HT1080 (cell line): ENCODE measurements at regions not wholly inside any gene's neighbourhood (a gene's known extent, or its start where the extent isn't known, plus 50 kb on each side); places are given as distances from the start of the nearest gene placed in this dataset.

Experiments
- DNase-seq: peaks from one replicate; pipeline ENCODE4 v3.0.0-alpha.2; 2015; ENCODE audit warnings: low read depth

DNA sequence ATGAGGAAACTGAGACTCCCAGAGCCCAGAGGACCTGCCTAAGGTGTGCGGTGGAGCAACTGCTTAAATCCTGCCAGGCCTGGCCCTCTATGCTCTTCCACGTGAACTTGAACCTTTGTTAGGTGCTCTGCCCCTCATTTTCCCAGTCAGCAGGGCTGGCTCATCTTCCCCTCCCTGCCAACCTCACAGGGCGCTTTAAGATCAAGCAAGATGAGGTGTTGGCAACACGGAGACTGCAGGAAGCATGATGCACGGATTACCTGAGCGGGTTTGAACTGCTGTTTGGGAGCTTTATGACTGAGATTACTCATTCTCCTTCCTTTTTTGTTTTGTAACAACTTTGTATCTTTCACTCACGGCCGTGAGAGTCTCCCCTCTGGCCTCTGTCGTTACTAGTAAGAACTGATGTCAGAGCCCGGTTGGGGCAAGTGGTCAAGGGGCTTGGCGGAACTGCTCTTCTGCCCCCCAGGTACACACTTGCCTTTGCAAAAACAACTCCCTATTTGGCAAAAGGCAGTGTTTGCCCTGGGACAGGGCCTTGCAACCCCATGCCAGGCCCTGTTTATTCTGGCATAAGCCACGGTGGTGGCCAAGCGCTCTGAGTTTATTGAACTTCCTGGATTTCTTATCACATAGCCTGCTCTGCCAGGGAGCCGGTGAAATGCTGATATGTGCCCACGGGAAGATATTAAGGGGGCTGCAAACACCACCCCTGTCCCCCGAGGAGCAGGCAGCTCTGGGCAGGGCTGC lies 127.8 kb downstream of the INHBB start:
- DNase-seq = no peak

DNA sequence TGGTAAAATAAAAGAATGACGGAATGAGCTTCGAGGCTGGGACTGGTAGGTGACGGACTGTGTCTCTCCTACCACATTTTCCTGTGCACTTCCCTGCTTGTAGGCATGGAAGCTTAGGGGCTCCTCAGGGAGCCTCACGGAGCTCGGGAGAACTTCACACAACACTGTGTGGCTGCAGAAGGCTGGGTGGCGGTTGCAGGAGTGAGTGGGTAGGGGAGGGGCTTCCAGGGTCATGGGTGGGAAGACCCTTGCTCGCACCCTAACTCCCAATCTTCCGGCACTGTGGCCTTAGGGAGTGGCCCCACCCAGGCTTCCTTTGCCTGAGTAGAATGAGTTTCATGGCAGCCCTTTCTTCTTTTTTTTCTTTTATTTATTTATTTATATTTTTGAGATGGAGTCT lies 128.6 kb downstream of the INHBB start:
- no peak for DNase-seq

DNA sequence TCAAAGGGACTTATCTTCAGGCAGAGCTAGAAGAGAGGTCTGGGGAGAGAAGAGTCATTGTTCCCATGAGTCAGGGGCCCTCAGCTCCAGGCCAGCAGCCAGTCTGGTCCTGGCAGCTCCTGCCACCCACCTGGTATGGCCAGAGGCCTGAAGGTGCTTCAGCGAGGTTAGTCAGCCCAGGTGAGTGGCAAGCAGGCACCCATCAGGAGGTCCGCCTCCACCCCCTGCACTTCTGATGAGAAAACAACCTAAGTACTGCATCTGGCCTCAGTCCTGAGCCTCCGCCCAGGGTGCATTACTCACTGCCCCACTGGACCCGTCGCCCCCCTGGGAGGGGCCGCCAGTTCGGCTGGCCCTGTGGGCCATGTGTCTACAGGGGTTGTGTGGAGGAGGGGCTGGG lies 130.2 kb downstream of the INHBB start:
- no peak for DNase-seq

DNA sequence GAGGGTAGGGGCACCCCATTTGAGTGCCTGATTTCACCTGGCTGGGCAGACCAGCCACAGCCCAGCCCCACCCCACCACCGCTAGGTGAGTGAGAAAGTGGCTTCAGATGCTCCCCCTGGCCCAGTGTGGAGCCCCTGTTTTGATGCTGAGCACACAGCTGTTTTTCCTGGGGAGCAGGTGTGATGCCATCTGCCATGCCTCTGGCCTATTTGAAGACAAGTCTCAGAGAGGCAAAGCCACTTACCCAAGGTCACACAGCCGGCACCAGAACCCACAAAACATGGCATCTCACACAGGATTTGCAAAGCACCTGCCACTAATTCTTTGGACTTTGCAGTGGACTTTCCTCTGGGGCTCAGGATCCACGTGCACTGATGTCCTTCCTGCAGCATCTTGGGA lies 131.3 kb downstream of the INHBB start:
- DNase-seq = no peak

DNA sequence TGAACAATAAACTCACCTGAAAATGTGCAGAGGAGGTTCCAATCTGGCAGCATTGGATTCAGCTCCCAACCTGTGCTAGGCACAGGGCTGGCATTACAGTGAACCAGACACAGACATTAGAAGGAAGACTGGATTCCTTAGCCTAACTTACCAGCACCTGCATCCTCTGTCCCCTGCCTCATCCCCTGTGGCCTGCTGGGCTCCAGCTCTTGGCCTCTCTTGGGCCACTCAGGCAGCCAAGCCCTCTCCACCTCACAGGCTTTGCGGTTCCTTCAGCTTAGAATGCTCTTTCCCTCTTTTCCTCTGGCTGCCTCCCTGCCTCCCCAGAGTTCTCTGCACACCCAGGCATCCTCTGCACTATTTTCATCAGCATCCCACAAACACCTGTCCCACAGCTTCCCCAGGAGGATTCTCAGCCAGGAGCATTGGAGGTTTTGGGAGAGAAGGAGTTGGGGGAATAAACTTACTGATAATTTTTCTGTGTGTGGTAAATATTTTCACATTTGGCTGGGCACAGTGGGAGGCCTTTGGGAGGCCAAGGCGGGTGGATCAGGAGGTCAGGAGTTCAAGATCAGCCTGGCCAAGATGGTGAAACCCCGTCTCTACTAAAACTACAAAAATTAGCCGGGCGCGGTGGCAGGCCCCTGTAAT lies 132.0 kb downstream of the INHBB start:
- DNase-seq = no peak

DNA sequence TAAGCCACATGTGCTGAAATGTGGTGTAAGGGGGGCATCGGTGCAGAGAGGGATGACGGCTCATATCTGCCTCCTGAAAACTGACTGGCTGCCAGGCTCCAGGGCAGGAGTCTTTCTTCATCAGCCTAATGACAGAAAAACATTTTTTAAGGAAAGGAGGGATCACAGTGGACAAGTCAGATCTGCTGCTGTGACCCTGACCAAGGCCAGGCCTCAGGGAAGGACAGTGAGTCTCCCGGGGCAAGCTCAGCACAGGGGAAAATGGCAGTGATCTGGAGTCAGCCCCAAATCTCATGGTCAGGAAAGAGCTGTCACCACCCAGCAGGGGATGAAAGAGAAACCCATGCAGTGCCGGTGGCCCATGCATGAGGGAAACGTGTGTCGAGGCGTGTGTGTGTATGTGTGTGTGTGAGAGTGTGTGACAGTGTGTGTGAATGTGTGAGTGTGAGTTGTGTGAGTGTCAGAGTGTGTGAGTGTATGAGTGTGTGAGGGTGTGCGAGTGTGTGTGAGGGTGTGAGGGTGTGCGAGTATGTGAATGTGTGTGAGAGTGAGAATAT lies 134.5 kb downstream of the INHBB start:
- no peak for DNase-seq

DNA sequence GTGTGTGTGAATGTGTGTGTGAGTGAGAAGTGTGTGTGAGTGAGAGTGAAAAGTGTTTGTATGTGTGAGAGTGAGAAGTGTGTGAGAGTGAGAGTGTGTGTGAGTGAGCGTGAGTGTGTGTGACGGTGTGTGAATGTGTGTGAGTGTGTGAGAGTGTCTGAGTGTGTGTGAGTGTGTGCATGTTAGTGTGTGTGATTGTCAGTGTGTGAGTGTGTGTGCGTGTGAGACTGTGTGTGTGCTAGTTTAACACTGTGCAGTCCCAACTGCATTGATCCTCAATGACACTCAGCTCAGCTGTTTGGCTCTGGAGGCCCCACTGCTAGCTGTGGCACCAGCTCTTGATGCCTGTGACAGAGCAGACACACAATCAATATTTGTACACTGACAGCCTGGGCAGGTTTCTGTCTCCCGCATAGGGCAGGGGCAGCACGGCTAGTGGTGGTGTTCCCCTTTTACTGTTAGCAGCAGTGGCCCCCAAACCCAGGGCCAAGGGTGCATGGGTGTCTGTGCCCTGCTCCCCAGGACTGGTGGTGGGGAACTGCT lies 135.0 kb downstream of the INHBB start:
- DNase-seq = no peak

DNA sequence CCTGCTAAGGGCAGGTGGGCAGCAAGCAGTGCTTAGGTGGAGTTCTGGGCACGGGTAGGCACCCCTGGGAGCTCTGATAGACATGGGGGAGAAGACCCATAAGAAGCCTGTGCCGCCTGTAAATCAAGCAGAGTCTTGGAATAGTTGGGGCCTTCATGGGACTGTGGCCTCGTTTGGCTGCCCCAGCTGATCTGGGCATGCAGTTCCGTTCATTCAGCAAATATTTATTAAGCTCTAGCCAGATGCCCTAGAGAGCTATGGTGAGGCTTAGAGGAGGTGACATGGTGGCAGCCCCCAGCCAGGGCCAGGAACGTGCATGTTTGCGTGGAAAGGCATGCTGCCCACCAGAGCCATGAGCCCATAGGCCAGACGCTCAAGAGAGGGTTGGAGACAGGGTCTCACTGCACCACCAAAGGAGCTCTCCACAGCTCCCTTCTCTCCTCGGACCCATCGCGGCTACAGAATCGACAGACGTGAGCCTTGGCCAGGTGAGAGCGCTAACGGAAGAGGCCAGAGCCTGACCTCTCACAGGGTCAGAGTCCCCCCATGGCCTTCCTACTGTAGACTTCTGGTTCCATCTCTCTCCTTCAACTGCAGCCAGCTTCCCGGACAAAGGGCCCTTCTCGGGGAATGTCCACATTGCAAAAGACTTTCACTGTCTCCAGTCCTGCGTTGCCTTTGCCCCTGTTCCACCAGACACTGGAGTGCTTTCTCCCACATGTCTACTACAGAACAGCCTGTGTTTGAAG lies 135.7 kb downstream of the INHBB start:
- no peak for DNase-seq

DNA sequence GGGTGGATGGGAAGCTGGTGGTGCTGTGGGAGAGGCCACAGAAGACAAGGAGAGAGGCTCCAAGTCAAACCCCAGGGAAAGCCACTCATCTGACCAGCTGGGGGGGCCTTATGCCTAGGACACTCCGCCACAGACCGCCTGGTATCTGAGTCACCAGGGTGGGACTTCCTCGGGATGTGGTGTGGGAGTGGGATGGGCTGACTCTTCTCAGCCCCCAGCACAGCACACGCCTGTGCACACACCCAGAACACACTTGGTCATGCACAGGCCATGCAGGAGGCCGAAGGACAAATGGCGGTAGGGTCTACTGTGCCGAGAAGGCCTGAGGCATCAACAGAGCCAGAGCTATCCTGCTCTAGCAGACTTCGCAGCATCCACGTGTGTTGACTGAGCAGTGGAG lies 136.4 kb downstream of the INHBB start:
- DNase-seq = peak; percentile 47

DNA sequence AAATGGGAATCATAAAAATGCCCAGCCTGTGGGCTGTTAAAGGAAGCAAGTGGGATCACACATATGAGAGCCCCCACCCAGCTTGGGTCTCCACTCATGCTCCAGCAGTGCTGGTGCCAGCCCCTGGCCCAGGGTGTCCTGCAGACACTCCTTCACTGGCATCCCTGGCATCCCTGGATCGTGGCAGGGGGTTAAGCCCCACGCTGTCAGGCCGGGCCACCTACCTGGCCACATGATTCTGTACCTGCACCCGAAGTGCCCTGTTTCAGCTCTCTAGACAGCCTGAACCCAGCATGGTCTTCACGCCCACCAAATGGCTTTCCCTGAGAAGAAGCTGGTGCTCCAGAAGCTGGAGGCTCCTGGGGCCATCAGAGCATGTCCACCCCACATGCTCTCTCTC lies 137.4 kb downstream of the INHBB start:
- no peak for DNase-seq

DNA sequence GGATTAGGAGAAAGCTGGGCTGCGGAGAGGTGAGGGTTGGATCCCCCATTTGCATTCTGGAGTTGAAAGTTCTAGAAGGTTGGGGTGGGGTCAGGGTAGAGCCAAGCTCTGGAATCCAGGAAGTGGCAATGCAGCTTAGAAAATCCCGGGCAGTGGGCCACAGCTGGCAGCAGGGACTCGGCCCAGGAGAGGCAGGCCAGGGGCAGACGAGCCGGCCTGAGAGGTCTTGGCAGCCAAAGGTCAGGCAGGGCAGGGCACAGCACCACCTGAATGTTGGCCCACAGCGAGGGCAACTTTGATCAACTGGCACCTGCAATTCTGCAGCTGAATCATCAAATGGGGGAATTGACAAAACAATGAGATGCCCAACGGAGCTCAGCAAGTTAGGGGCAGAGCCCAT lies 139.2 kb downstream of the INHBB start:
- DNase-seq = no peak

DNA sequence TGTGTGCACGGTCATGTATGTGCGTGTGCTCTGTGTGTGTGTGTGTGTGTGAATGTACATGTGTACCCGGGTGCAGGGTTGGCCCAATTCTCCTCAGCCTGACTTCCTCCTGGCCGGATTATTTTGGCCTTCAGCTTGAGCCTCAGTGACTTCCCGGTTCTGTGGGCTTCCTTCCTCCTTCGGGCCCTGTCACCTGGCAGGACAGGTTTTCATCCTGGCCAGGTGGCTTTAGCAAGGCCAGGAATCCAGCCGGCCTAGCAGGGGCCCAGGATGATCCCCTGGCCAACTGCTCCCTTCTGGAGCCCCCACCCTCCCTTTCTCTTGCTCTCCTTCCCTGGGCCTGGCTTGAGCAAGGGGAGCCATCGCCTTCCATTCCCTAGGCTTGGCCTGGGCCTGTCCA lies 140.5 kb downstream of the INHBB start:
- DNase-seq = no peak

DNA sequence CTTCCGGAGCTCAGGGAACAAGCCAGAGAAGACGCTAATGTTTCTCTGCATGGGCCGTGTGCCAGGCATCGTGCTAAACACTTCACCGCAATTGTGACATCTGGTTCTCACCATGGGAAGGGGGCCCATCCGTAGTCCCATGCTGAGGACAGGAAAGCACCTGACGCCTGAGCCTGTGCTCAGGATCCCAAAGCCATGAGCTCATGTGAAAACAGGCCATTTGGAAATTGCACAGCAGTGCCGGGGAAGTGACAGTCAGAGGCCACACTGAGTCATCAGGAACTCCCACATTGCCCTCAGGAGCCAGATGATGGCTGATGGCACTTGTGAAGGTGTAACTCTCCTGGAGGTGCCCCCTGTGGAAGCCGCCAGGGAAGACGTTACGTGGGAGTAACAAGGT lies 141.0 kb downstream of the INHBB start:
- DNase-seq = peak; percentile 74

DNA sequence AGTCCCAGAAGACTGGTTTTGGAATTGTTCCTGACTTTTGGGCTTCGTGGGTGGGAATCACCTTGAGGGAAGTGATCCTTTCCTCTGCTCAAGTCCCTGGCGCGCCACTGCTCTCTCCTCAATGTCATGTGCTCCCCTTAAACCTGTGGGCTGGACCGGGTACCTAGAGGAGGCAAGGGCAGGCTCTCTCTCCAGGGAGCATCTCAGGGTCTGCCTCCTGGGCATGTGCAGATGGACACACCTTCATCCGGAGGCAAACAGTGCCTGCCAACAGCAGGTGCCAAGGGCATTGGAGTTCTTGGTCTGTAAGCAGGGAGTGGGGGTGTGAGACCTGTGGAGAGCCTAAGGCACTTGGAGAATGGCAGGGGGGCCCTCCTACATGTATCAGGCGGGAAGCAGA lies 142.6 kb downstream of the INHBB start:
- DNase-seq = no peak

DNA sequence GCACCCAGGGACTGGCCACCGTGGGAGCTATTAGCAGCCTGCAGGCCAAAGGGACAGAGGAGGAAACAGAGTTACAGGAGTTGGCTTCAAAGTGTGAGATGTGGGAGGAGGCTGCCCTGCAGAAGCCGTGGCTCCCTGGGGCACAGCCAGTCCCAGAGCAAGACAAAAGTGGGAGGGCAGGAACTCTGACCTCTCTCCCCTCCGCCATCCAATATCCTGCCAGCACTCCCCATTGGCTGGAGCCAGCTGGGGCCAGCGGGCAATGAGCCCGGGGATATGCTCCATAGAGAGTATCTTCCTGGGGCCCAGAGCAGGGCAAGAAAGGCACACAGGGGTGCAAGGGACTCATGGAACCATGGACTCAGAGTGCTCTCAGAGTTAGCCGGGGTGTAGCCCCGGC lies 143.1 kb downstream of the INHBB start:
- no peak for DNase-seq

DNA sequence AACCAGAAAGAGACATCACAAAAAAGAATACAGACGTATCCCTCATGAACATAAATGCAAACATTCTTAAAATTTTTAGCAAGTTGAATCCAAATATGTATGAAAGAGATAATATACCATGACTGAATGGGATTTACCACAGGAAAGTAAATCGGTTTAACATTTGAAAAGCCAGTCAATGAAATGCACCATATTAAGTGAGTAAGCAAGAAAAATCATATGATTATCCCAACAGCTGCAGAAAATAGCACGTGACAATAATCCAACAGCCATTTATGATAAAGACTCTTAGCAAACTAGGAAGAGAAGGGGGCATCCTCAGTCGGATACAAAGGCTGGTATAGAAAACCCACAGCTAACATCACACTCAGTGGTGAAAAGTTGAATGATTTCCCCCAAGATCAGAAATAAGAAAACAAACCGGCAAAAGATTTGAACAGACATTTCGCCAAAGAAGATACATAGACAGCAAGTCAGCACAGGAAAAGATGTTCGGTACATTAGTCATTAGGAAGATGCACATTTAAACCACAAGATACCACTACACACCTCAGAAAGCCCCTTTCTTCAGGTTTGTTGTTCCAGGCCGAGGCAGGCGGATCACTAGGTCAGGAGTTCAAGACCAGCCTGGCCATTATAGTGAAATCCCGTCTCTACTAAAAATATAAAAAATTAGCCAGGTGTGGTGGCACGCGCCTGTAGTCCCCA lies 144.3 kb downstream of the INHBB start:
- DNase-seq = no peak

DNA sequence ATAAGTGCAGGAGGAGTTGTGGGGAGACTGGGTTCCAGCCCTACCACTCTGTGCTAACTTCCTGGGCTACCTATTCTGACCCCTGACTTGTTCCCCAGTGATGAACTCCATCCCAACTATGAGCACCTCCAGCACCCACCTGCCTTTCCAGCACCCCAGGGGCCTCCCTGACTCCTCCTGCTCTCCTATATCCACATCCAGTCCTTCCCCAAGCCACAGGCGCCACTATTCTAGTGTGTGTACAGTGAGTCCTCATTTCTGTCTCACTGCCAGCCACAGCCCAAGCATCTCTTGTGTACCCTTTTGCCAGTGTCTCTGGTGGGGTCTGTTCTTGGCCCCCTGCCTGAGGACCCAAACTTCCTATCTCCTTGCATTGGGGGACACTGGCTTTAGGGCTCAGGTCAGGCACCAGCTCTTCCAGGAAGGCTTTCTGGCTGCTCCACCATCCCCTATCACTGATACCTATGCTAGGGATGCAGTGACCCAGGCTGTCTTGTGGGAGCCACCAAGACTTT lies 145.2 kb downstream of the INHBB start:
- DNase-seq = no peak

DNA sequence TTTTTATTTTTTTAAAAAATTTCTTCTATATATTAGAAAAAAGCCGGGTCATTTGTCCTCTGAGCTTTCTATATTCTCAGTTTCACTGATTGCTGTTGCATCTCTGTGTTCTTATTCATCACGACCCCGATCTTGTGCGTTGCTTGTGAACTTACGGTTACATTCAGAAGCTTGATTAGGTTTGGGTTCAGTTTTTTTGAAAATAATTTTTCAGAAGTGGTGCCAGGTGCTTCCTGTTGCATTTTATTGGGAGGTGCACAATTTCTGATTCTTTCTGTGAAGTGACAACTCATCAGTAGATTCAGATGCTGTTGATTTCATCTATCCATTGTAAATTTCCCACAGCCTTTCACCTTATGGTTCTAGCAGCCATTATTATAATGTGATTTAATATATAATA lies 147.3 kb downstream of the INHBB start:
- DNase-seq = no peak

DNA sequence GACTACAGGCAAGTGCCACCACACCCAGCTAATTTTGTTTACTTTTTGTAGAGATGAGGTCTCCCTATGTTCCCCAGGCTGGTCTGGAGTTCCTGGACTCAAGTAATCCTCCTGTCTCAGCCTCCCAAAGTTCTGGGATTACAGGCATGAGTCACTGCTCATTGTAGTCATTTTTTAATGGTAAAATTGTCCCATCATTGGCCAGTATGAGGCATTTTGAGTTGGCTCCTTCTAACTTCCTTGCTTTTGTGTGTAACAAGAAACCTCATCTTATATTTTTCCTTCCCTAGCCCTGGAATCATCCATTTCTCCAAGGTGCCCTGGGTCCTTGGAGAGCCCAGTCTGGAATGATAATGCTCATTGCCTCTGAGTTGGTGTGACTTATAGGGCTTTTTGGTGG lies 148.5 kb downstream of the INHBB start:
- DNase-seq = peak; percentile 50

DNA sequence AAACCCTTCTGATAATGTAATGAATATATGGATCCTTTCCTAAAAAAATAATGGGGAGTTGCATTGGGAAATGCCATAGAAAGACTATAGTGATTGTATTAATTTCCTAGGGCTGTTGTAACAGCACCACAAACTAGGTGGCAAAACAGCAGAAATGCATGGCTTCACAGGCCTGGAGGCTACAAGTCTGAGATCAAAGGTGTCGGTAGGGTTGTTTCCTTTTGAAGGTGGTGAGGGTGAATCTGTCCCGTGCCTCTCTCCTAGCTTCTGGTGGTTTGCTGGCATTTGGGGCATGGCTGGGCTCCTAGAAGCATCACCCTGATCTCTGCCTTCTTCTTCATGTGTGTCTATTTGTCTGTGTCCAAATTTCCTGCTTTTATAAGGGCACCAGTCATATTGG lies 149.7 kb downstream of the INHBB start:
- DNase-seq = no peak

DNA sequence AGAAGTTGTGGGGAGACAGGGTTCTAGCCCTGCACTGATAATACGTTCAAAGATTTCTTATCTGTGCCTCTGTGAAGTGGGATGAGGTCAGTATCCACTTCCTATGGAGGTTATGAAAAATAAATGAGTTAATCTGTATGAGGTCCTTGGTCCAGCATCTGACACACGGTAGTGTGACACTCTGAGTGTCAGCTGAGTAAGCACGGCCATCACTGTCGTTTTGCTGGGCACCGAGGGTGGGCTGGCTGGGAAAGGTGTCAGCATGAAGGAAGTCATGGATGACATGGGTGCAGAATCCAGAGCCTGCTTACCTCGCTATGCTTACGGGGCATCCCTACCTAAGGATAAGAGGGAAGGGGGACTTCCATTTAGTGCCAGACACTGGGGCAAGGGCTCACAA lies 150.3 kb downstream of the INHBB start:
- DNase-seq = no peak
